Hematopoietic multipotent progenitor cell treated with erythropoietin and hydrocortisone succinate and interleukin-3 and kit ligand, for 8 days (in vitro differentiated cells): ENCODE measurements at regions not wholly inside any gene's neighbourhood (a gene's known extent, or its start where the extent isn't known, plus 50 kb on each side); places are given as distances from the start of the nearest gene placed in this dataset.
"Not testable (repeated sequence)": the region's sequence is repeated elsewhere in the genome, so short reads cannot be mapped to it uniquely, and the experiment has no call there.

Source experiments
- DNase-seq: peaks from one replicate; pipeline ENCODE4 v3.0.0-alpha.2; 2015

- no peak for DNase-seq
Measured at GRCh38 chrX:131595120-131595519, 51.2 kb downstream of the OR13H1 start.

- no peak for DNase-seq
Measured at GRCh38 chrX:131607792-131608369, 64.0 kb downstream of the OR13H1 start.

- DNase-seq, result no peak
Measured at GRCh38 chrX:131609480-131609879, 65.6 kb downstream of the OR13H1 start.

GRCh38 chrX:131613260-131613659, 69.4 kb downstream of the OR13H1 start:
- no peak for DNase-seq

GRCh38 chrX:131614241-131614640, 70.4 kb downstream of the OR13H1 start:
- DNase-seq, result no peak

GRCh38 chrX:131617182-131617581, 73.3 kb downstream of the OR13H1 start:
- DNase-seq, result no peak

- DNase-seq, result no peak
Measured at GRCh38 chrX:131621650-131622049, 77.8 kb downstream of the OR13H1 start.

GRCh38 chrX:131626681-131627296, 82.9 kb downstream of the OR13H1 start:
- DNase-seq, result no peak

GRCh38 chrX:131630534-131630933, 86.7 kb downstream of the OR13H1 start:
- DNase-seq, result no peak

- DNase-seq, result peak; percentile 52
Measured at GRCh38 chrX:131633285-131633917, 89.5 kb downstream of the OR13H1 start.

- DNase-seq, result no peak
Measured at GRCh38 chrX:131634900-131635299, 91.0 kb downstream of the OR13H1 start.

- DNase-seq, result no peak
Measured at GRCh38 chrX:131646106-131646505, 102.2 kb downstream of the OR13H1 start.

- no peak for DNase-seq
Measured at GRCh38 chrX:131649741-131650140, 105.9 kb downstream of the OR13H1 start.

- DNase-seq, result no peak
Measured at GRCh38 chrX:131650637-131651410, 107.0 kb downstream of the OR13H1 start.

- not testable (repeated sequence) for DNase-seq
Measured at GRCh38 chrX:131663726-131664125, 119.9 kb downstream of the OR13H1 start.

GRCh38 chrX:131671735-131672134, 127.9 kb downstream of the OR13H1 start:
- DNase-seq, result no peak

- DNase-seq, result peak; percentile 20
Measured at GRCh38 chrX:131675596-131676194, 131.8 kb downstream of the OR13H1 start.

- peak; percentile 15 for DNase-seq
Measured at GRCh38 chrX:131677655-131678628, 134.1 kb downstream of the OR13H1 start.

- not testable (repeated sequence) for DNase-seq
Measured at GRCh38 chrX:131682735-131683134, 138.9 kb downstream of the OR13H1 start.

GRCh38 chrX:131693359-131693758, 149.5 kb downstream of the OR13H1 start:
- DNase-seq, result no peak

- DNase-seq, result not testable (repeated sequence)
Measured at GRCh38 chrX:131696989-131697388, 153.1 kb downstream of the OR13H1 start.

GRCh38 chrX:131703646-131704045, 159.8 kb downstream of the OR13H1 start:
- no peak for DNase-seq
